Smooth muscle cell (in vitro differentiated cells): ENCODE measurements at regions not wholly inside any gene's neighbourhood (a gene's known extent, or its start where the extent isn't known, plus 50 kb on each side); places are given as distances from the start of the nearest gene placed in this dataset.

Source experiments
- DNase-seq: peaks from one replicate; lab custom pipeline; 2025; ENCODE audit not compliant: unreplicated experiment; lab: John Stamatoyannopoulos, UW
- H2AFZ ChIP-seq: fragments of 200-600 bp; sonication (generic); 2 replicates; pipeline ENCODE4 v1.6.0; 2016; ENCODE audit warnings: antibody characterized with exemption, low read depth, mild to moderate bottlenecking
- H3F3A ChIP-seq: fragments of 200-600 bp; sonication (generic); 2 replicates; pipeline ENCODE4 v1.6.0; 2017; ENCODE audit warnings: antibody characterized with exemption, low read depth
- H3K27ac ChIP-seq: fragments of 200-600 bp; sonication (generic); 2 replicates; pipeline ENCODE4 v1.5.1; 2016; ENCODE audit warnings: low read depth, mild to moderate bottlenecking
- H3K27me3 ChIP-seq: fragments of 200-600 bp; sonication (generic); 2 replicates; pipeline ENCODE4 v1.6.1; 2016; ENCODE audit warnings: low read depth, mild to moderate bottlenecking
- H3K36me3 ChIP-seq: fragments of 200-600 bp; sonication (generic); 2 replicates; pipeline ENCODE4 v1.5.1; 2016; ENCODE audit warnings: low read depth
- H3K4me1 ChIP-seq: fragments of 200-600 bp; sonication (generic); 2 replicates; pipeline ENCODE4 v1.5.1; 2016; ENCODE audit warnings: low read depth
- H3K4me2 ChIP-seq: fragments of 200-600 bp; sonication (generic); 2 replicates; pipeline ENCODE4 v1.6.0; 2016; ENCODE audit warnings: mild to moderate bottlenecking
- H3K4me3 ChIP-seq: fragments of 200-600 bp; sonication (generic); 2 replicates; pipeline ENCODE4 v1.5.1; 2016; ENCODE audit warnings: mild to moderate bottlenecking
- H3K79me2 ChIP-seq: fragments of 200-600 bp; sonication (generic); 2 replicates; pipeline ENCODE4 v1.6.0; 2016; ENCODE audit warnings: low read depth, mild to moderate bottlenecking
- H3K9ac ChIP-seq: fragments of 200-600 bp; sonication (generic); 2 replicates; pipeline ENCODE4 v1.6.0; 2016; ENCODE audit warnings: low read depth
- H3K9me3 ChIP-seq: fragments of 200-600 bp; sonication (generic); replicated peaks from 2 replicates; pipeline ENCODE4 v1.5.1; 2016; ENCODE audit warnings: low read depth
- H4K20me1 ChIP-seq: fragments of 200-600 bp; sonication (generic); 2 replicates; pipeline ENCODE4 v1.6.0; 2016; ENCODE audit warnings: low read depth
- WGBS: methylation state at CpG from one replicate; pipeline ENCODE4 v1.1.7; 2016; ENCODE audit warnings: low lambda C conversion rate; 5-methylcytosine and 5-hydroxymethylcytosine counted together
- TF ChIP-seq, protein P1 (sequence below): fragments of 200-600 bp; sonication (generic); IDR thresholded peaks from 2 replicates; pipeline ENCODE4 v1.5.1; 2017; ENCODE audit warnings: borderline replicate concordance, mild to moderate bottlenecking, antibody characterized with exemption; ENCODE audit not compliant: insufficient read depth, poor library complexity, severe bottlenecking

DNA sequence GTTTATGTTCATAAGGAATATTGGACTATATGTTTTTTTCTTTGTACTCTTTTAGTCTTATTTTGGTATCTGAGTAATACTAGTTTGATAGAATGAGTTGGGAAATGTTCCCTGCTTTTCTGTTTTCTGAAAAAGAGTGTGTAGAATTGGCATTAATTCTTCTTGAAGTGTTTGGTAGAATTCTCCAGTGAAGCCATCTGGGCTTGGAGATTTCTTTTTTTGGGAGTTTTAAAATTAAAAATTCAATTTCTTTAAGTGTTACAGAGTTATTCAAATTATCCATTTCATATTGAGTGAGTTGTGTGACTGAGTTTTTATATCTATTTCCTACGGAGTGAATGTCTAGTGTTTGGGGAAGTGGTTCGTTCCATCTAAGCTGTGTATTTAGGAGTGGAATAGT, 80.6 kb upstream of the HS6ST1 start:
- Histone ChIP-seq H3K4me1 (peaks cover 12% of the 10 kb centered on the region), H3K4me2 (no peak overlapping the region), H3F3A (peaks cover 11% of the 10 kb centered on the region), H3K9me3 (no peaks in the 10 kb centered on the region), H3K79me2 (no peaks in the 10 kb centered on the region), H3K27ac (no peak overlapping the region), H3K9ac (no peak overlapping the region), H3K27me3 (no peaks in the 10 kb centered on the region), H4K20me1 (no peaks in the 10 kb centered on the region), H2AFZ (no peak overlapping the region), H3K4me3 (no peak overlapping the region), H3K36me3 (no peaks in the 10 kb centered on the region)
- 93% methylated on average over 2 of the region's 2 CpGs for WGBS
- TF ChIP-seq, protein P1, sequence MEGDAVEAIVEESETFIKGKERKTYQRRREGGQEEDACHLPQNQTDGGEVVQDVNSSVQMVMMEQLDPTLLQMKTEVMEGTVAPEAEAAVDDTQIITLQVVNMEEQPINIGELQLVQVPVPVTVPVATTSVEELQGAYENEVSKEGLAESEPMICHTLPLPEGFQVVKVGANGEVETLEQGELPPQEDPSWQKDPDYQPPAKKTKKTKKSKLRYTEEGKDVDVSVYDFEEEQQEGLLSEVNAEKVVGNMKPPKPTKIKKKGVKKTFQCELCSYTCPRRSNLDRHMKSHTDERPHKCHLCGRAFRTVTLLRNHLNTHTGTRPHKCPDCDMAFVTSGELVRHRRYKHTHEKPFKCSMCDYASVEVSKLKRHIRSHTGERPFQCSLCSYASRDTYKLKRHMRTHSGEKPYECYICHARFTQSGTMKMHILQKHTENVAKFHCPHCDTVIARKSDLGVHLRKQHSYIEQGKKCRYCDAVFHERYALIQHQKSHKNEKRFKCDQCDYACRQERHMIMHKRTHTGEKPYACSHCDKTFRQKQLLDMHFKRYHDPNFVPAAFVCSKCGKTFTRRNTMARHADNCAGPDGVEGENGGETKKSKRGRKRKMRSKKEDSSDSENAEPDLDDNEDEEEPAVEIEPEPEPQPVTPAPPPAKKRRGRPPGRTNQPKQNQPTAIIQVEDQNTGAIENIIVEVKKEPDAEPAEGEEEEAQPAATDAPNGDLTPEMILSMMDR = no peak
- no peak for DNase-seq

DNA sequence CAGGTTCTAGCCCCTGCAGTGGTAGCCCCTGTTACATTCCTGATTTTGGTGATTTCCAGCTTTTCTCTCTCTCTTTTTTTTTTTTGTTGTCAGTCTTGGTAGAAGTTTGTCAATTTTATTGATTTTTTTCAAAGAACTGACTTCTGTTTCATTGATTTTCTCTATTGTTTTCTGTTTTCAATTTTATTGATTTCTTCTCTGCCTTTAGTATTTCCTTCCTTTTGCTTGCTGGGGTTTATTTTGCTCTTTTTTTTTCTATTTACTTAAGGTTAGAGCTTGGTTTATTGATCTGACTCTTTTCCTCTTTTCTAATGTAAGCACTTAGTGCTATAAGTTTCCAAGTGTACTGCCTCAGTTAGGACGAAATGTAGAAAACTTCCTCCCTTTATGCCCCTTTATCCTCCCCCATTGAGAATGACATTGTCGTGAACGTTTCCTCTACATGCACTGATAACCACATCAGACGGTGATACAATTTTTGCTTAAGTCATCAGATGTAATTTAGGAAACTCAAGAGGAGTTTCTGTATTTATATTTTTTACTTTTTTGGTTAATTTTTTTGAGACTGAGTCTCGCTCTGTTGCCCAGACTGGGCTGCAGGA, 81.1 kb upstream of the HS6ST1 start:
- H4K20me1 ChIP-seq = no peaks in the 10 kb centered on the region
- no peak overlapping the region for H3K4me2 ChIP-seq
- H3K9me3 ChIP-seq = no peaks in the 10 kb centered on the region
- H3K9ac ChIP-seq = no peak overlapping the region
- H3K4me3 ChIP-seq = no peak overlapping the region
- H3K79me2 ChIP-seq = no peaks in the 10 kb centered on the region
- peaks cover 12% of the 10 kb centered on the region for H3K4me1 ChIP-seq
- no peak for DNase-seq
- WGBS = 89% methylated on average over 5 of the region's 5 CpGs
- TF ChIP-seq, protein P1 = no peak
- no peaks in the 10 kb centered on the region for H3K36me3 ChIP-seq
- peaks cover 11% of the 10 kb centered on the region for H3F3A ChIP-seq
- no peaks in the 10 kb centered on the region for H3K27me3 ChIP-seq
- H2AFZ ChIP-seq = no peak overlapping the region
- H3K27ac ChIP-seq = no peak overlapping the region

DNA sequence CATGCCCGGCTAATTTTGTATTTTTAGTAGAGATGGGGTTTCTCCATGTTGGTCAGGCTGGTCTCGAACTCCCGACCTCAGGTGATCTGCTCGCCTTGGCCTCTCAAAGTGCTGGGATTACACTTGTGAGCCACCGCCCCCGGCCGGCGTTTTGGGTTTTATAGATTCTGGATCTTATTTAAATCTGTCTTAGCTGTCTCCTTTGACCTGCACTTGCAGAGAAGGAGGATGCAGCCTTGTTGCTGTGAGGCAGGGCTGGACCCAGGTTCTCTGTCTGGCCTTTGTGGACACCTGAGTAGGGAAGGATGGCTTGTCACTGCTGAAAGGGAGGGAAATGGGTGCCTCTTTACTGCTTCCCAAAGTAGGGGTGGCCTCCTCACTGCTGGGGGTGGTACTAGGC, 83.0 kb upstream of the HS6ST1 start:
- Histone ChIP-seq H3K9ac (no peak overlapping the region), H3K4me1 (peaks cover 4% of the 10 kb centered on the region), H2AFZ (no peak overlapping the region), H3K27me3 (no peaks in the 10 kb centered on the region), H3K36me3 (no peaks in the 10 kb centered on the region), H3K9me3 (no peaks in the 10 kb centered on the region), H3F3A (peaks cover 4% of the 10 kb centered on the region), H4K20me1 (no peaks in the 10 kb centered on the region), H3K4me2 (no peak overlapping the region), H3K79me2 (no peaks in the 10 kb centered on the region), H3K27ac (no peak overlapping the region), H3K4me3 (no peak overlapping the region)
- no peak for DNase-seq
- WGBS = 96% methylated on average over 8 of the region's 8 CpGs
- TF ChIP-seq, protein P1 = no peak

DNA sequence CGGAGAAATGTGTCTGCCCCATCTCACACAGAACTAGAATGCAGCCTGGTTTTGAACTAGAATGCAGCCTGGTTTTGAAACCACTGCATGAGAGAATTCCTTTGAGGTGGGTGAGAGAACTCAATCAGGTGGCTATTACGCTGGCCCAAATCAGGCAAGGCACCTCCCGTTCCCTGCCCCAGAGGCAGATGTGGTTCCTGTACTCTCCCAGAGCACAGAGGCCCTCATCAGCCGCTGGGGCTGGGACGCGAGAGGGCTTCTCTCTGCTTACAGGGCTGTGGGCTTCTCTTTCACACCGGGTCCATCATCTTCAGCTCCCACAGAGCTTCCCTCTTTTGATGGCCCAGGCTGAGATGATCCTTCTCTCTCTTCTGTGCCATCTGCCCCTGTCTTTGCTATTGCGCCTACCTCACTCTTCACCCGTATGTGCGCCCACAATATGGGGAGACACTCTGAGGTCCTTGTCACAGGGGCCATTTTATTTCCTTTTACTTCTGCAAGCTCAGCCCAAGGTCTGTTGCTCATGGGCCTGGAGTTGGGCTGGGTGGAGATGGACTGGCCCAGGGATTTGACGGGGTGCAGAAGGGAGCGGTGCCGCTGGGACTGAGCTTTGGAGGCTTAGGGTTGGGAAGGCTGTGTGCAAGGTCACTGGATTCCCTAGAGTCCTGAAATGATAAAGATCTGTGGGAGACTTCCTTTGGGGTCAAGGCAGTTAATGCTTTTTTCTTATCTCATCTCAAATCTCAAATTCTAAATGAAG, 84.4 kb upstream of the HS6ST1 start:
- TF ChIP-seq, protein P1 = no peak
- H2AFZ ChIP-seq = no peak overlapping the region

More for the DNA sequence above, 84.4 kb upstream of the HS6ST1 start:
- Histone ChIP-seq H3K27ac (no peak overlapping the region), H3K4me3 (no peak overlapping the region), H3F3A (no peaks in the 10 kb centered on the region), H3K79me2 (no peaks in the 10 kb centered on the region), H3K4me1 (no peaks in the 10 kb centered on the region), H3K9me3 (no peaks in the 10 kb centered on the region), H3K27me3 (no peaks in the 10 kb centered on the region), H3K9ac (no peak overlapping the region), H4K20me1 (no peaks in the 10 kb centered on the region), H3K4me2 (no peak overlapping the region), H3K36me3 (no peaks in the 10 kb centered on the region)
- no peak for DNase-seq
- 93% methylated on average over 13 of the region's 13 CpGs for WGBS
